ENCODE measurements at regions not wholly inside any gene's neighbourhood (a gene's known extent, or its start where the extent isn't known, plus 50 kb on each side); places are given as distances from the start of the nearest gene placed in this dataset.

DNA sequence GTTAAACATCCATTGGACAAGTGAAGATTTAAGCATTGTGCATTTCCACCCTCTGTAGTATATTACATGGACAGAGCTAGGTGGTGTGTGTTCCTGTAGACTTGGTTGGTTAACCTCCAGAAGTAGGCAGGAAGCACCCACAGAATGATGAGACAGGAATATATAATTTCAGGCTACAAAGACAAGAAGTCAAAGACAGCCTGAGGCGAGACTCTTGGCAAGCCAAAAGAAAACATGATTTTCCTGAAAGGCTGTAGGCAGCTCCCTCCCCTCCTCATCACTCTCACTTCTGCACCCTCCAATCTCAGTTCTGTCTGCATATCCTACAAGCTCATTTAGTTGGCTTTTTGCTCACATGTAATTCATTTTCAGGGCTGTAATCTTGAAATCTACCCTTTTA is 110.0 kb upstream of the SLC35B3 start:
- Histone ChIP-seq H3K9me3 (ENCODE audit: control insufficient read depth, insufficient read depth, low read length) (peaks cover 7% of the 10 kb centered on the region), H3K79me1 (ENCODE audit: low read depth in 1 of 2, low read length in 2 of 2) (no peaks in the 10 kb centered on the region), H3K27ac (ENCODE audit: insufficient read depth, low read length) (no peak overlapping the region), H2AK5ac (ENCODE audit: low read depth, low read length) (no peak overlapping the region), H3K18ac (ENCODE audit: low read depth, low read length) (no peak overlapping the region), H2AFZ (replicated peaks; ENCODE audit: low read length, poor library complexity) (no peak overlapping the region), H3K9ac (ENCODE audit: low read depth, low read length) (no peak overlapping the region), H2BK15ac (ENCODE audit: low read depth, low read length) (no peak overlapping the region), H4K20me1 (ENCODE audit: insufficient read depth, low read length) (no peaks in the 10 kb centered on the region), H2BK20ac (ENCODE audit: low read depth, low read length) (no peak overlapping the region), H3K4me3 (ENCODE audit: insufficient read depth, low read depth, low read length) (no peak overlapping the region), H3K56ac (ENCODE audit: extremely low read depth, insufficient read depth, low read length) (no peak overlapping the region), H3K4ac (ENCODE audit: low read depth, low read length) (no peak overlapping the region), H4K91ac (ENCODE audit: insufficient read depth, low read depth, low read length) (no peak overlapping the region), H3K4me1 (ENCODE audit: control insufficient read depth, insufficient read depth, low read length) (no peaks in the 10 kb centered on the region), H4K8ac (ENCODE audit: low read depth in 2 of 2, low read length in 2 of 2) (no peak overlapping the region), H3K9me1 (ENCODE audit: insufficient read depth, low read length) (no peaks in the 10 kb centered on the region), H3K14ac (replicated peaks; ENCODE audit: low read depth, low read length) (no peak overlapping the region), H3K27me3 (ENCODE audit: control insufficient read depth, insufficient read depth, low read length) (no peaks in the 10 kb centered on the region), H3K23ac (ENCODE audit: low read depth, low read length) (no peak overlapping the region), H2BK120ac (ENCODE audit: low read depth, low read length) (no peak overlapping the region), H4K5ac (ENCODE audit: low read depth, low read length) (no peak overlapping the region), H3K4me2 (ENCODE audit: low read depth, low read length) (no peak overlapping the region), H2AK9ac (replicated peaks; ENCODE audit: low read depth, low read length, poor library complexity) (no peak overlapping the region), H3K36me3 (ENCODE audit: control insufficient read depth, insufficient read depth, low read length) (no peaks in the 10 kb centered on the region), H2BK5ac (ENCODE audit: low read depth, low read length, poor library complexity, severe bottlenecking) (no peak overlapping the region)
- BruUV-seq (replicated peaks) = no TSS peak
- ATAC-seq (ENCODE audit: low read depth) = no peak
- DNase-seq = no peak
- TF ChIP-seq SMC3 (IDR thresholded peaks at IDR 0.05; ENCODE audit: low read depth, low read length) (no peak), CHD1 (IDR thresholded peaks at IDR 0.05; ENCODE audit: low read depth, low read length) (no peak), POLR2A (IDR thresholded peaks at IDR 0.05; ENCODE audit: low read depth, low read length) (no peak)
- TF ChIP-seq, protein P1, sequence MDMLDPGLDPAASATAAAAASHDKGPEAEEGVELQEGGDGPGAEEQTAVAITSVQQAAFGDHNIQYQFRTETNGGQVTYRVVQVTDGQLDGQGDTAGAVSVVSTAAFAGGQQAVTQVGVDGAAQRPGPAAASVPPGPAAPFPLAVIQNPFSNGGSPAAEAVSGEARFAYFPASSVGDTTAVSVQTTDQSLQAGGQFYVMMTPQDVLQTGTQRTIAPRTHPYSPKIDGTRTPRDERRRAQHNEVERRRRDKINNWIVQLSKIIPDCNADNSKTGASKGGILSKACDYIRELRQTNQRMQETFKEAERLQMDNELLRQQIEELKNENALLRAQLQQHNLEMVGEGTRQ (IDR thresholded peaks at IDR 0.05; ENCODE audit: low read depth, low read length) = no peak
- CTCF ChIA-PET = interaction anchor here (0.7 kb wide), 1 partner anchor 16 kb away, joined by 3 read pairs; no protein-coding TSS in a partner anchor
- WGBS, 2 experiments (ENCODE audit: extremely low coverage in 2 of 2, insufficient read length in 1 of 2) = 20% methylated on average over 1 of the region's 1 CpG; no CpG with 5 or more reads in 1 of the 2 experiments
- intact Hi-C loops (cut with micrococcal nuclease) (no loop called here), dilution Hi-C loops (cut with HindIII; ENCODE audit: low sequenced_read_pairs, unreplicated experiment) (no loop called here), in situ Hi-C loops (cut with MboI; ENCODE audit: low sequenced_read_pairs) (no loop called here)
- POLR2A ChIA-PET (ENCODE audit: unreplicated experiment) = no interaction called here
